Omental fat pad (tissue), 3 donors: ENCODE measurements at regions not wholly inside any gene's neighbourhood (a gene's known extent, or its start where the extent isn't known, plus 50 kb on each side); places are given as distances from the start of the nearest gene placed in this dataset.

ENCODE experiments used
- ATAC-seq: fragments of 150-250 bp; one replicate; pipeline ENCODE4 v1.9.1; 2016; ENCODE audit warnings: mild to moderate bottlenecking, moderate library complexity; ENCODE audit not compliant: low FRiP score
- DNase-seq: peaks from one replicate; pipeline ENCODE4 v3.0.0-alpha.2; 2019; ENCODE audit warnings: low spot score
- CTCF ChIP-seq, 3 donors: fragments of 450-650 bp; IDR thresholded peaks; one replicate each; pipeline ENCODE4 v1.5.1; 2016 to 2017; ENCODE audit warnings: antibody characterized with exemption in 3 of 3, mild to moderate bottlenecking in 3 of 3, moderate library complexity in 2 of 3

- ATAC-seq (no peak), DNase-seq (no peak)
- TF ChIP-seq CTCF (IDR thresholded peaks at IDR 0.05), result no peak
These were observed 193.9 kb upstream of the ADRA1D start for GRCh38 chr20:4443016-4443415.

GRCh38 chr20:4441871-4442270 lies 192.8 kb upstream of the ADRA1D start:
- ATAC-seq (no peak), DNase-seq (no peak)
- TF ChIP-seq CTCF (IDR thresholded peaks at IDR 0.05), result no peak

DNA sequence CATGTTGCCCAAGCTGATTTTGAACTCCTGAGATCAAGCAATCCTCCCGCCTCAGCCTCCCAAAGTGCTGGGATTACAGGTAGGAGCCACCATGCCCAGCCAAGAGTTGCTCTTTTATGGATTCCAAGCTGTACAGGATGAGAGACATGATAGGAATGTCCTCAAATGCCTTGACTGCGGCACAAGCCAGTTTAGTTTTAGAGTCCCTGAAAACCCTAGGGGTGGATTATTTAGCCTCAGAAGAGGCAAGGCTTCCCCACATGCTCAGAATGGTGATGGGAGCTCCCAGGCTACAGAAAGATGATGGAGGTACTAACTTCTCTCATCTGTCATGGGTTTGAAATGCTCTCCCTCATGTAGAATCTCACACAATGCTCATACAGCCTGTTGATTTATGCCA lies 192.1 kb upstream of the ADRA1D start:
- TF ChIP-seq CTCF (IDR thresholded peaks at IDR 0.05), result no peak
- no peak for ATAC-seq
- no peak for DNase-seq

- ATAC-seq (no peak), DNase-seq (no peak)
- no peak for TF ChIP-seq CTCF (IDR thresholded peaks at IDR 0.05)
These were observed 190.4 kb upstream of the ADRA1D start for GRCh38 chr20:4439461-4439860.

DNA sequence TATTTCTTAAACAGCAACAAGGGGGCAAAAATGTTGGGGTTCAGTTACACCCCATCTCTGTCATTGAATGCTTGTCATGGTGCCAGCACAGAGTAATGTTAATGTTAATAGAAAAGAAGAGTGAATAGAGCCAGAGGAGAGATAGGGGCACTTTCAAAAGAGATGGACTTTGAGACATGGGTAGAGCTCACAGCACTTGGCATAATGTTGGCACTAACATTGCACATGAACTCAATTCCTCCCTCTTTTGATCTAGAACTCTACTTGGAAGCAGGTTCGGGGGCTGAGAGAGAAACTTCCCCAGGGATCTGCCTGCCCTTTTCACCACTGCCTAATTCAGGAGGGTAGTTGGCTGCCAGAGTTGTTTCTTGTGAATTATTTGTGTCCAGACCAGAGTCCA lies 188.0 kb upstream of the ADRA1D start:
- DNase-seq (no peak), ATAC-seq (no peak)
- no peak for TF ChIP-seq CTCF (IDR thresholded peaks at IDR 0.05)

DNA sequence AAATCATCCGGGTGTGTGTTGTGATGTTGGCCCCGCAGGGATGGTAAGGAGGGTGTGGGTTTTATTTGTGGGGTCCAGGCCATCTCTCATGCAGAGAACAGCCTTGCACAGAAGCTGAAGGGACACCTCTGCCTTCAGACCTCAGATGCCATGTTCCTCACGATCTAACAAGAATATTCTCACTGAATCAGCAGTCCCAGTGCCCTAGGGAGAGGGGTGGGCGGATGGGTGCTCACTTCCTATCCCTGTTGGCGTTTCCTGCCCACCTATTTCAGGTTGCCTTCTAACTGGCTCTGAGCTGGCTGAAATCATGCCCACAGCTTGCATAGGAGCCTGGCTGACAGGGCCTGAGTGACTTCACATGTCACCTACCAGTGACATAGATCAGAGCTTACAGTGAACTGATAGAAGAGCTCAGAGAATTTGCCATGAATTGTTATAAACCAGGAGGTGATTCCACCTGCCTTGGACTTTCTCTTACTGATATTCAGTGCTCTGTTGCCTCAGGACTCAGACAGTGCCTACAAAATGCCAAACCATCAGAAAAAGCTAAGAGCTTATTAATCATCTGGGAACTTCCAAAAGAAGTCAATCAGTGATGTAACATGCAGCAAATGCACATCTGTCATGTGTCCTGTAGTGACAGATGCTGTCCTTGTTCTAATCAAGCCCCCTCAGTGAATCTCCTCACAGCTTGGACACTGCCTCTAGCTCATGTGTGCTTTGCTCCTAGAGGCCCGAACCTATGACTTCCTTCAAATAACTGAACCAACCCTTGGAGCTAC lies 186.8 kb upstream of the ADRA1D start:
- DNase-seq, result no peak

More for the DNA sequence above, 186.8 kb upstream of the ADRA1D start:
- no peak for TF ChIP-seq CTCF (IDR thresholded peaks at IDR 0.05)
- no peak for ATAC-seq
